ENCODE measurements at regions not wholly inside any gene's neighbourhood (a gene's known extent, or its start where the extent isn't known, plus 50 kb on each side); places are given as distances from the start of the nearest gene placed in this dataset.

DNA sequence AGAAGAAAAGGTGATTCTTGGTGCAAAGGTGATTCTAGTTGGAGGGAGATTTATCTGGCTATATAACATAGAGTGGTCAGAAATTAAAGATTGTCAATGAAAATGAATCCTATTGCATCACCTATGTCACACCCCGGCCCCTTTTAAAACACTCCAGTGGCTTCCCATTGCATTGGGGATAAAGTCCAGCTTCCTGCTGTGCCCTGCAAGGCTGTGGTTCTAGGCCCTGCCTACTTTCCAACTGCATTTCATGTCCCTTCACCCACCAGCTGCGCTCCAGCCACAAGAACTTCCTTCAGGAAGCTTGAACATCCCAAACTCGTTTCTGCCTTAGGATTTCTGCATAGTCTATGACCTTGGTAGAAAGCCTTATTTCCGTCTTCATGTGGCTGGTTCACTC is 118.7 kb upstream of the UMPS start:
- Histone ChIP-seq H3K9me3 (no peaks in the 10 kb centered on the region), H3K4me1 (ENCODE audit: insufficient read depth) (no peaks in the 10 kb centered on the region)
- WGBS, 3 donors: 56 to 69% (median 68%) methylated on average over 4 of the region's 4 CpGs

DNA sequence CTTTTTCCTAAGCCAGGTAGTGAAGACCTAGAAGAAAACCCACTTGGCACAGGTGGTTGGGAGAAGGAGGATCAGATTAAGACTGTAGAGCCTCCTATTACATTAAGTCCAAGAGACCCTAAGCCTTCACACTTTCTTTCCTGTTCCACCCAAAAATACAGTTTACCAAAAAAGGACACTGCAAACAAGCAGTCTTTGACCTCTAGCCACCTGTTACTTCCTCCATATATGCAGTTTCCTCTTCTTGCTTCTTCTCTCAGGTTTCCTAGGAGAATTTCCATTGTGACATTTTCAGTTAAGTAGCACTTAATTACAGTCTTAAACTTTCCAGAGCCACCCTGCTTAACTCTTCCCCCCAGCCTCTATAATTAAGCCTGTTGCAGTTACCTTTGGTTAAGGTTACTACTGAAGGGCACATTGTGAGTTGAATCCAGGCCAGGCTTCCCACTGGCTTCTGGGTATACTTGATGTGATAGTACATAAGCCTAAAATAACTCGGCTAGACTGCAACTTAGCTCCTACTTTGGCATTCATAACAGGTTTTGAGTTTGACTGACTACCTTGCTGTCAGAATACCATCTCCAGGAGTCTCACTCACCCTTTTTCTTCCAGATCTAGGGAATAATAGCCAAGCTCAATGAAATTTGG is 114.2 kb upstream of the UMPS start:
- H3K9me3 ChIP-seq: no peaks in the 10 kb centered on the region
- TF ChIP-seq EP300 (IDR thresholded peaks at IDR 0.05) (no peak), POLR2A (IDR thresholded peaks at IDR 0.05) (no peak)
- TF ChIP-seq, protein P1, sequence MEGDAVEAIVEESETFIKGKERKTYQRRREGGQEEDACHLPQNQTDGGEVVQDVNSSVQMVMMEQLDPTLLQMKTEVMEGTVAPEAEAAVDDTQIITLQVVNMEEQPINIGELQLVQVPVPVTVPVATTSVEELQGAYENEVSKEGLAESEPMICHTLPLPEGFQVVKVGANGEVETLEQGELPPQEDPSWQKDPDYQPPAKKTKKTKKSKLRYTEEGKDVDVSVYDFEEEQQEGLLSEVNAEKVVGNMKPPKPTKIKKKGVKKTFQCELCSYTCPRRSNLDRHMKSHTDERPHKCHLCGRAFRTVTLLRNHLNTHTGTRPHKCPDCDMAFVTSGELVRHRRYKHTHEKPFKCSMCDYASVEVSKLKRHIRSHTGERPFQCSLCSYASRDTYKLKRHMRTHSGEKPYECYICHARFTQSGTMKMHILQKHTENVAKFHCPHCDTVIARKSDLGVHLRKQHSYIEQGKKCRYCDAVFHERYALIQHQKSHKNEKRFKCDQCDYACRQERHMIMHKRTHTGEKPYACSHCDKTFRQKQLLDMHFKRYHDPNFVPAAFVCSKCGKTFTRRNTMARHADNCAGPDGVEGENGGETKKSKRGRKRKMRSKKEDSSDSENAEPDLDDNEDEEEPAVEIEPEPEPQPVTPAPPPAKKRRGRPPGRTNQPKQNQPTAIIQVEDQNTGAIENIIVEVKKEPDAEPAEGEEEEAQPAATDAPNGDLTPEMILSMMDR (IDR thresholded peaks at IDR 0.05): no peak
- intact Hi-C loops (cut with DNase I): no loop called here
- H3K4me1 ChIP-seq (ENCODE audit: insufficient read depth): peaks cover 3% of the 10 kb centered on the region
- no peaks in the 10 kb centered on the region for H3K36me3 ChIP-seq
- DNase-seq: no peak
- 88 to 100% (median 92%) methylated on average over 1 of the region's 1 CpG for WGBS, 3 donors
- no peak overlapping the region for H3K4me3 ChIP-seq
- H3K27me3 ChIP-seq: no peaks in the 10 kb centered on the region
- H3K27ac ChIP-seq: no peak overlapping the region

More for the DNA sequence above, 118.7 kb upstream of the UMPS start:
- Histone ChIP-seq H3K36me3 (no peaks in the 10 kb centered on the region), H3K4me3 (no peak overlapping the region), H3K27me3 (no peaks in the 10 kb centered on the region), H3K27ac (no peak overlapping the region)
- no peak for DNase-seq
- TF ChIP-seq, protein P1 (IDR thresholded peaks at IDR 0.05): no peak
- TF ChIP-seq EP300 (IDR thresholded peaks at IDR 0.05) (no peak), POLR2A (IDR thresholded peaks at IDR 0.05) (no peak)
- intact Hi-C loops (cut with DNase I): no loop called here

GRCh38 chr3:124617177-124617576 is 113.1 kb upstream of the UMPS start:
- Histone ChIP-seq H3K4me1 (ENCODE audit: insufficient read depth) (peaks cover 3% of the 10 kb centered on the region), H3K4me3 (no peak overlapping the region), H3K27me3 (no peaks in the 10 kb centered on the region), H3K36me3 (no peaks in the 10 kb centered on the region), H3K27ac (no peak overlapping the region), H3K9me3 (no peaks in the 10 kb centered on the region)
- no peak for DNase-seq
- WGBS, 3 donors: 15 to 28% (median 17%) methylated on average over 1 of the region's 1 CpG
- TF ChIP-seq, protein P1 (IDR thresholded peaks at IDR 0.05): no peak
- no peak for TF ChIP-seq POLR2A (IDR thresholded peaks at IDR 0.05)
- TF ChIP-seq EP300 (IDR thresholded peaks at IDR 0.05): no peak
- intact Hi-C loops (cut with DNase I): no loop called here

DNA sequence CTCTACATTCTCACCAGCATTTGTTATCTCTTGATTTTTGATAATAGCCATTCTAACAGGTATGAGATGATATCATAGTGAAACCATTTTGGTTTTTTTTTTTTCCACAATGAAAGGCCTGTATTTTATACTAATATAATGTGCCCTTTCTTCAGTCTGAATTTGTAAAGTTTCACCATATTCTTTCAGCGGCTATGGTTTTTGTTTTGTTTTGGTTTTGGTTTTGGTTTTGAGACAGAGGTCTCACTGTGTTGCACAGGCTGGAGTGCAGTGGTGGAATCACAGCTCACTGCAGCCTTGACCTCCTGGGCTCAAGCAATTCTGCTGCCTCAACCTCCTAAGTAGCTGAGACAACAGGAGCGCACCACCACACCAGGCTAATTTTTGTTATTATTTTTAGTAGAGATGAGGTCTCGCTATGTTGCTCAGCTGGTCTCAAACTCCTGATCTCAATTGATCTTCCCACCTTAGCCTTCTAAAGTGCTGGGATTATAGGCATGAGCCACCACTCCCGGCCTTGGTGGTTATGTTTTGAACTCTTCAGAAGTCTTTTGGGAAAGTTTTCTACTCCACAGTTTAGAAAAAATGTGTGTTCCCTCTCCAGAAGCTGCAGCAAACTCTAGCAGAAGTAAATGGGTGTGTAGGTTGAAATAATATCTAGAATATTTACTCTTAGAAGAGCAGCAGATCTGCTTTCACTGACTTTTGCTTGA is 110.2 kb upstream of the UMPS start:
- intact Hi-C loops (cut with DNase I): no loop called here
- no peak for TF ChIP-seq EP300 (IDR thresholded peaks at IDR 0.05)
- no peak for TF ChIP-seq POLR2A (IDR thresholded peaks at IDR 0.05)
- TF ChIP-seq, protein P1 (IDR thresholded peaks at IDR 0.05): no peak
- DNase-seq: no peak
- 74 to 87% (median 82%) methylated on average over 4 of the region's 4 CpGs for WGBS, 3 donors
- Histone ChIP-seq H3K27ac (no peak overlapping the region), H3K4me3 (no peak overlapping the region), H3K36me3 (no peaks in the 10 kb centered on the region), H3K27me3 (no peaks in the 10 kb centered on the region), H3K9me3 (no peaks in the 10 kb centered on the region), H3K4me1 (ENCODE audit: insufficient read depth) (peaks cover 3% of the 10 kb centered on the region)
